ENCODE measurements at regions not wholly inside any gene's neighbourhood (a gene's known extent, or its start where the extent isn't known, plus 50 kb on each side); places are given as distances from the start of the nearest gene placed in this dataset.

DNA sequence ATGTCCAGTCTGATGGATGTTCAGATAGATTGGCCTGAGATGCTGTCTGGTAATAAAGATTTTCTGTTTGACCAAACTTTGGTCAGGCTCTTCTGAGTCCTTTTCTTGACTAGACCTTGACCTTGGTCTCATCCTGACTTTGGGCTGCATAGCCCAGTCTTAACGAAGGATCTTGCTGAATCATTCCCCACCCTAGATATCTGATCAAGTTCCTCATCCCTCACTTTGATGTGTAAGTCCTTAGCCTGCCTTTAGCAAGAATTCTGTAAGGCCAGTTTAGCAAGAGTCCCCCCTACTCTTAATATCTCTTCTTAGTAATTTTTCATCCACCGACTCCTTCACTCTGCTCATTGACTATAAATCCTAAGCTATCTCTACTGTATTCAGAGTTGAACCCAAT is 244.4 kb upstream of the JADE1 start:
- no peak for DNase-seq (ENCODE audit: low spot score)
- BruUV-seq (replicated peaks): no TSS peak

DNA sequence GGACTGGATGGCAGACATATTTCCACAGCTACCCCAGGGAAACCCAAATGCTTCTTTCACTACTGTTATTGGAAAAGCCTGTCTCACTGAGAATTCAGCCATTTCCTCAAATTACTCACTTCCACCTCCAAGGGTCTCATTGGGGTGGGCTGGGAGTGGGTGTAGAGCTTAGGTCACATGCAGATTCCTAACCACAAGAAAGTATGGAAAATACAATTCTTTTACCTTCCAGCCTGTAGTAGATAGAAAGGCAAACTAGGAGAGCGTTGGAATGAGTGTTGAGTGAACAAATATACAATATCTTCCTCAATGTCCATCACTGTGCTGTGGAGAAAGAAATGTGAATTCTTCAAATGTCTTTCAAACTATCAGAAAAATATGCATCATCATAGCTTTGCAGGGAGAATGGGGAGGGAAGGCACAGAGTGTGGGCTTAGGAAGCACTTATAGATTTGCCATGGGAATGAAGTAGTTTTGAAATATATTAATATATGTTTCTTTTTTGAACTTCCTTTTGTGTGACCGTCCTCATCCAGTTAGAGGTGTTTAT is 245.3 kb upstream of the JADE1 start:
- Histone ChIP-seq H2AFZ (ENCODE audit: low read length) (no peak overlapping the region), H3K4me3 (ENCODE audit: low read depth, low read length, poor library complexity, severe bottlenecking) (no peak overlapping the region), H3K9me3 (ENCODE audit: low read length) (no peaks in the 10 kb centered on the region), H3K9me2 (ENCODE audit: insufficient read depth, low read length) (no peaks in the 10 kb centered on the region), H3K36me3 (ENCODE audit: insufficient read depth, low read length) (no peaks in the 10 kb centered on the region), H3K4me2 (ENCODE audit: low read length) (no peak overlapping the region), H3K4me1 (ENCODE audit: insufficient read depth, low read length, poor library complexity, severe bottlenecking) (no peaks in the 10 kb centered on the region), H3K79me2 (ENCODE audit: insufficient read depth, low read depth, low read length) (no peaks in the 10 kb centered on the region), H4K20me1 (ENCODE audit: insufficient read depth, low read length) (no peaks in the 10 kb centered on the region), H3K27ac (ENCODE audit: low read depth, low read length, poor library complexity, severe bottlenecking) (no peak overlapping the region)
- intact Hi-C loops (cut with micrococcal nuclease; ENCODE audit: unreplicated experiment): loop anchor here (10.0 kb wide), 1 partner anchor 369 kb away; no protein-coding TSS in a partner anchor
- POLR2A ChIA-PET: no interaction called here
- CTCF ChIA-PET (ENCODE audit: unreplicated experiment): no interaction called here
- TF ChIP-seq EZH2phosphoT487 (IDR thresholded peaks at IDR 0.05; ENCODE audit: borderline replicate concordance, low read depth, low read length): no peak
- TF ChIP-seq, protein P1, sequence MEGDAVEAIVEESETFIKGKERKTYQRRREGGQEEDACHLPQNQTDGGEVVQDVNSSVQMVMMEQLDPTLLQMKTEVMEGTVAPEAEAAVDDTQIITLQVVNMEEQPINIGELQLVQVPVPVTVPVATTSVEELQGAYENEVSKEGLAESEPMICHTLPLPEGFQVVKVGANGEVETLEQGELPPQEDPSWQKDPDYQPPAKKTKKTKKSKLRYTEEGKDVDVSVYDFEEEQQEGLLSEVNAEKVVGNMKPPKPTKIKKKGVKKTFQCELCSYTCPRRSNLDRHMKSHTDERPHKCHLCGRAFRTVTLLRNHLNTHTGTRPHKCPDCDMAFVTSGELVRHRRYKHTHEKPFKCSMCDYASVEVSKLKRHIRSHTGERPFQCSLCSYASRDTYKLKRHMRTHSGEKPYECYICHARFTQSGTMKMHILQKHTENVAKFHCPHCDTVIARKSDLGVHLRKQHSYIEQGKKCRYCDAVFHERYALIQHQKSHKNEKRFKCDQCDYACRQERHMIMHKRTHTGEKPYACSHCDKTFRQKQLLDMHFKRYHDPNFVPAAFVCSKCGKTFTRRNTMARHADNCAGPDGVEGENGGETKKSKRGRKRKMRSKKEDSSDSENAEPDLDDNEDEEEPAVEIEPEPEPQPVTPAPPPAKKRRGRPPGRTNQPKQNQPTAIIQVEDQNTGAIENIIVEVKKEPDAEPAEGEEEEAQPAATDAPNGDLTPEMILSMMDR (conservative IDR thresholded peaks at IDR 0.05; ENCODE audit: low read length): no peak
- no TSS peak for BruUV-seq (replicated peaks)
- no peak for DNase-seq (ENCODE audit: low spot score)

More for the DNA sequence above, 244.4 kb upstream of the JADE1 start:
- ChIA-PET CTCF (ENCODE audit: unreplicated experiment) (no interaction called here), POLR2A (no interaction called here)
- H3K27ac ChIP-seq (ENCODE audit: low read depth, low read length, poor library complexity, severe bottlenecking): no peak overlapping the region
- no peak overlapping the region for H3K4me2 ChIP-seq (ENCODE audit: low read length)
- H3K9me3 ChIP-seq (ENCODE audit: low read length): no peaks in the 10 kb centered on the region
- H3K79me2 ChIP-seq (ENCODE audit: insufficient read depth, low read depth, low read length): no peaks in the 10 kb centered on the region
- H3K9me2 ChIP-seq (ENCODE audit: insufficient read depth, low read length): no peaks in the 10 kb centered on the region
- H2AFZ ChIP-seq (ENCODE audit: low read length): no peak overlapping the region
- no peaks in the 10 kb centered on the region for H4K20me1 ChIP-seq (ENCODE audit: insufficient read depth, low read length)
- no peaks in the 10 kb centered on the region for H3K4me1 ChIP-seq (ENCODE audit: insufficient read depth, low read length, poor library complexity, severe bottlenecking)
- no peaks in the 10 kb centered on the region for H3K36me3 ChIP-seq (ENCODE audit: insufficient read depth, low read length)
- H3K4me3 ChIP-seq (ENCODE audit: low read depth, low read length, poor library complexity, severe bottlenecking): no peak overlapping the region
- TF ChIP-seq, protein P1 (conservative IDR thresholded peaks at IDR 0.05; ENCODE audit: low read length): no peak
- intact Hi-C loops (cut with micrococcal nuclease; ENCODE audit: unreplicated experiment): loop anchor here (10.0 kb wide), 1 partner anchor 370 kb away; no protein-coding TSS in a partner anchor

DNA sequence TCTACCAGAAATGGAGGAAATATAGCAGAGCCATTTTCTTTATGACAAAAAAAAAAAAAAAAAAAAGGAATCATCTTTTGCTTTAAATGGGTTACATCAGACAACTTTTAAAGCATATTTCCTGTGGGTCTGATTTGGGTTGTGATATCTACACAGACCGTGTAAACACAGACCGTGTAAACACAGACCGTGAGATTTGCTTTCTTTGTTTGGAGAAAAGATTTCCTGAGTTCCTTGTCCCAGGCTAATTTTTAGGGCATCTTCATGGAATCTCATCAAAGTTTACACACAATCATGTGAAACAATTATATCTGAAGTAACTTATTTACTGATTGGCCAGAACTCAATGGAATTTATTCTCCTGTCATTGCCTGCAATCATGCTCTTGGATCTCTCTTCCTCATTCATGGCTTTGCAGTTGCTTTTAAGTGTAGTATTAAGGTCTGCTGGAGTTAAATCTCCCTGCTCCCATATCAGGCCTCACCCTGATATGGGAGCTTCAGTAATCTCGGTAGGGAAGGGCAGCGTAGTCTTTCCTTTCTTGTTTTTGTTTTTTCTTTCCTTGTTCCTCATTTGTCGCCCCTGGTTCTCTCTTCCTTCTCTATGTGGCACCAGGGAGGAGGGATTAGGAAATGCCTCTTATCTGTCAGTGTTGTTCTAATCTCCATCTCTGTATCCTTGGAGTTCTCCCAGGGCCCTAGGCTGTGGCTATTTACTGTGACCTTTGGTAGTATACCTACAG is 248.6 kb upstream of the JADE1 start:
- ChIA-PET POLR2A (no interaction called here), CTCF (ENCODE audit: unreplicated experiment) (no interaction called here)
- no peak for DNase-seq (ENCODE audit: low spot score)

More for the DNA sequence above, 248.6 kb upstream of the JADE1 start:
- Histone ChIP-seq H3K27ac (ENCODE audit: low read depth, low read length, poor library complexity, severe bottlenecking) (no peak overlapping the region), H2AFZ (ENCODE audit: low read length) (no peak overlapping the region), H4K20me1 (ENCODE audit: insufficient read depth, low read length) (no peaks in the 10 kb centered on the region), H3K9me3 (ENCODE audit: low read length) (no peaks in the 10 kb centered on the region), H3K4me3 (ENCODE audit: low read depth, low read length, poor library complexity, severe bottlenecking) (no peak overlapping the region), H3K4me2 (ENCODE audit: low read length) (no peak overlapping the region), H3K36me3 (ENCODE audit: insufficient read depth, low read length) (no peaks in the 10 kb centered on the region), H3K9me2 (ENCODE audit: insufficient read depth, low read length) (no peaks in the 10 kb centered on the region), H3K79me2 (ENCODE audit: insufficient read depth, low read depth, low read length) (no peaks in the 10 kb centered on the region), H3K4me1 (ENCODE audit: insufficient read depth, low read length, poor library complexity, severe bottlenecking) (no peaks in the 10 kb centered on the region)
- intact Hi-C loops (cut with micrococcal nuclease; ENCODE audit: unreplicated experiment): loop anchor here (10.0 kb wide), 1 partner anchor 366 kb away; no protein-coding TSS in a partner anchor
- no TSS peak for BruUV-seq (replicated peaks)
- TF ChIP-seq EZH2phosphoT487 (IDR thresholded peaks at IDR 0.05; ENCODE audit: borderline replicate concordance, low read depth, low read length): no peak
- TF ChIP-seq, protein P1 (conservative IDR thresholded peaks at IDR 0.05; ENCODE audit: low read length): no peak
